ENCODE measurements at regions not wholly inside any gene's neighbourhood (a gene's known extent, or its start where the extent isn't known, plus 50 kb on each side); places are given as distances from the start of the nearest gene placed in this dataset.
"Not testable (repeated sequence)": the region's sequence is repeated elsewhere in the genome, so short reads cannot be mapped to it uniquely, and the experiment has no call there.

- DNase-seq = no peak
- POLR2A ChIA-PET = no interaction called here
- Mint-ChIP-seq H3K27ac (no peak overlapping the region), H3K36me3 (peaks cover 0 to under 1% (median 0%) of the 10 kb centered on the region in 3 donors), H3K4me1 (no peaks in the 10 kb centered on the region), H3K9me3 (peaks cover 2 to 17% (median 12%) of the 10 kb centered on the region in 5 donors), H3K27me3 (peaks cover 31 to 63% of the 10 kb centered on the region in 2 donors), H3K4me3 (no peak overlapping the region)
- CTCF ChIA-PET = no interaction called here
- no peaks in the 10 kb centered on the region for H3K4me1 ChIP-seq (ENCODE audit: insufficient read depth, low read length)
- H3K36me3 ChIP-seq (ENCODE audit: insufficient read depth, low read length) = no peaks in the 10 kb centered on the region
- peak overlapping the region; percentile 48 for H3K27ac ChIP-seq (ENCODE audit: low read depth, low read length)
- H3K9me3 ChIP-seq (ENCODE audit: low read length) = no peaks in the 10 kb centered on the region
- H3K27me3 ChIP-seq (ENCODE audit: insufficient read depth, low read length, poor library complexity, severe bottlenecking) = peaks cover 9% of the 10 kb centered on the region
- no peak overlapping the region for H3K4me3 ChIP-seq (ENCODE audit: low read length)
Observed at GRCh38 chr1:157312082-157312812, 174.1 kb upstream of the ETV3 start.

GRCh38 chr1:157311730-157312081 is 173.5 kb upstream of the ETV3 start:
- H3K27me3 ChIP-seq (ENCODE audit: insufficient read depth, low read length, poor library complexity, severe bottlenecking) = peaks cover 9% of the 10 kb centered on the region
- H3K27ac ChIP-seq (ENCODE audit: low read depth, low read length) = peak overlapping the region; percentile 46
- H3K9me3 ChIP-seq (ENCODE audit: low read length) = no peaks in the 10 kb centered on the region
- Mint-ChIP-seq H3K36me3 (no peaks in the 10 kb centered on the region), H3K4me3 (no peak overlapping the region), H3K27me3 (peaks cover 30 to 63% of the 10 kb centered on the region in 2 donors), H3K4me1 (no peaks in the 10 kb centered on the region), H3K9me3 (peaks cover 0 to 13% (median 6%) of the 10 kb centered on the region in 5 donors), H3K27ac (no peak overlapping the region)
- H3K36me3 ChIP-seq (ENCODE audit: insufficient read depth, low read length) = no peaks in the 10 kb centered on the region
- ChIA-PET CTCF (no interaction called here), POLR2A (no interaction called here)
- H3K4me3 ChIP-seq (ENCODE audit: low read length) = no peak overlapping the region
- no peaks in the 10 kb centered on the region for H3K4me1 ChIP-seq (ENCODE audit: insufficient read depth, low read length)
- DNase-seq = no peak

DNA sequence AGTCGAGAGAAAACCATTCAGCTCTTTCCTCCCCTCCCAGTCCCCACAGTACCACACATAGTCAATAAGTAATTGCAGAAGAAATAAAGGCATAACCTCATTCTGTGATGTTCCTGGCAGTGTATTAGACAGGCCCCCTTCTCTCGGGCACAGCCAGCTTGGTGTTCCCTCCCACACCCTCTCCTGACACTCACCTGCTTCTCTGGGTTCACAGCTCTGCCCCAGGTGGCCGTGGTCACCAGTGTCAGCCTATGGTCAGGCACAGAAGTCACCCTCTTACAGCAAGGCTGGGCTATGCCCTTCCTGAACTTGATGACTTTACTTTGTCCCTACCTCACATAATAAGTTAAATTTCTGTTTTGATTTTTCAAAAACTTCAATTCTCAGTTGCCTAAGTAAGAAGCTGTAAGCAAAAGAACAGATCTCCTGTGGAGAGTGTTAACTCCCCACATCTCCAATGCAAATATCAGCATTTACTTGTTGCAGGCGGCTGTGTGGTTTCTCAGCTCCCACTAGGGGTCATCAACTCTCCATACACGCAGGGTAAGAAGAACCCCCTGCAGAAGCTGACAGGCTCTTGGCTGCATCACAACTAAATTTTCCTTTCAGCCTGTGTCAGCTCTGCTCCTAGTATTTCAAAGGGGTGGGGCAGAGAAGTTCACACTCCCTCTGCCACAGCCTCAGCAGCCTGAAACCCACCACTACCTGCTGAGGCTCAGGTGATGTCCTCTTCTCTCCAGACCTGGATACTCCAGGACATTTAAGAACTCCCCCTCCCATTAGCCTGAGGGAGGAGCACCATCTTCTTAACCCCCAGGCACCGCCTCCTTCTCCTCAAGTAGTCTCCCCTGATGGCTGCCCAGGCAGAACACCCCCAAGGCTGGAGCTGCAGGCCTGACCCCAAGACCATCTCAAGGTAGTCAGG is 172.9 kb upstream of the ETV3 start:
- H3K27me3 ChIP-seq (ENCODE audit: insufficient read depth, low read length, poor library complexity, severe bottlenecking); H3K4me3 Mint-ChIP-seq; CTCF ChIA-PET; H3K27ac Mint-ChIP-seq; H3K4me1 ChIP-seq (ENCODE audit: insufficient read depth, low read length); H3K36me3 Mint-ChIP-seq; H3K9me3 ChIP-seq (ENCODE audit: low read length); DNase-seq; H3K36me3 ChIP-seq (ENCODE audit: insufficient read depth, low read length); H3K27ac ChIP-seq (ENCODE audit: low read depth, low read length); POLR2A ChIA-PET; H3K4me3 ChIP-seq (ENCODE audit: low read length); H3K4me1 Mint-ChIP-seq; H3K9me3 Mint-ChIP-seq: not testable (repeated sequence)
- H3K27me3 Mint-ChIP-seq = peaks cover 26 to 63% of the 10 kb centered on the region in 2 donors

DNA sequence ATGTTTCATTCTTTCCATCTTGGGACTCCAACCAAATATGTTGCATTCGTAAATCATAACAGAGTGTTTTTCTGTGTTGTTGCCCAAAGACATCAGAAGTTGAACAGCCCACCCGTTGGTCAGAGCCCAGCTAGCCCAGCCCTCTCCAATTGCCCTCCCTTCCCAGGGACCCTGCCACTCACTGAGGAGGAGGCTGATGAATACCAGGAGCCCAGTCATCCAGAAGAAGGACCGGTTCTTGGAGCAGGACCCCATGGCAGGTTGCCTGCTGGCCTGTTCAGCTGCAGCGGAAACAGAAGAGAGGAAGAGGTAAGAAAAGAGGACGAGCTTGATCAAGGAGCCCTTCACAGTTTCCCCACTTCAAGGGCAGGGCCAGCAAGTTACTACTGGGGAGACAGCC is 172.2 kb upstream of the ETV3 start:
- peaks cover 0 to 8% (median 0%) of the 10 kb centered on the region in 5 donors for H3K9me3 Mint-ChIP-seq
- H3K4me1 Mint-ChIP-seq = no peaks in the 10 kb centered on the region
- Histone ChIP-seq H3K9me3 (ENCODE audit: low read length) (no peaks in the 10 kb centered on the region), H3K36me3 (ENCODE audit: insufficient read depth, low read length) (no peaks in the 10 kb centered on the region), H3K27ac (ENCODE audit: low read depth, low read length) (no peak overlapping the region), H3K27me3 (ENCODE audit: insufficient read depth, low read length, poor library complexity, severe bottlenecking) (peaks cover 9% of the 10 kb centered on the region), H3K4me1 (ENCODE audit: insufficient read depth, low read length) (no peaks in the 10 kb centered on the region), H3K4me3 (ENCODE audit: low read length) (no peak overlapping the region)
- no peak overlapping the region for H3K4me3 Mint-ChIP-seq
- no peaks in the 10 kb centered on the region for H3K36me3 Mint-ChIP-seq
- no peak for DNase-seq
- H3K27ac Mint-ChIP-seq = no peak overlapping the region
- POLR2A ChIA-PET = no interaction called here
- peaks cover 26 to 63% of the 10 kb centered on the region in 2 donors for H3K27me3 Mint-ChIP-seq
- CTCF ChIA-PET = no interaction called here

DNA sequence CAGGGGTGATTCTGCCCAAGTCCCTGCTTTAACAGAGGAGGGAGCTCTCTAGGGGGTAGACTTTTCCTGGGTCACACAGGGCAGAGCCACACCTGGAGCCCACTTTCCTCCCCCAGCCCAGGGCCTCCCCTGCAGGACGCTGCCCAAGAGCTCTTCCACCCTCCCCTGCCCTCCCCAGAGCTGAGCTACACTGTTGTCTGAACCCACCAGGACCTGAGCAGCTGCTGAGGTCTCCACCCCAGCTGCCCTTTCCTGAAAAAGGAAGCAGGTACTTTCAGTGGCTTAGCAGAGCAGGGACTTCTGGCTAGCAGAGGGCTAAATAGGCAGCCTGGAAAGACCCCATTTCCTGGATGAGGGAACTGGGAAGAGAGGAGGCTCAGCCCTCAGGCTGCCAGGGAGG is 169.3 kb upstream of the ETV3 start:
- CTCF ChIA-PET = no interaction called here
- Mint-ChIP-seq H3K9me3 (no peaks in the 10 kb centered on the region), H3K27me3 (peaks cover 17 to 40% of the 10 kb centered on the region in 2 donors), H3K4me1 (no peaks in the 10 kb centered on the region), H3K4me3 (no peak overlapping the region), H3K36me3 (no peaks in the 10 kb centered on the region), H3K27ac (no peak overlapping the region)
- H3K9me3 ChIP-seq (ENCODE audit: low read length) = no peaks in the 10 kb centered on the region
- no peaks in the 10 kb centered on the region for H3K36me3 ChIP-seq (ENCODE audit: insufficient read depth, low read length)
- H3K4me3 ChIP-seq (ENCODE audit: low read length) = no peak overlapping the region
- no peaks in the 10 kb centered on the region for H3K4me1 ChIP-seq (ENCODE audit: insufficient read depth, low read length)
- POLR2A ChIA-PET = no interaction called here
- DNase-seq = no peak
- no peak overlapping the region for H3K27ac ChIP-seq (ENCODE audit: low read depth, low read length)
- H3K27me3 ChIP-seq (ENCODE audit: insufficient read depth, low read length, poor library complexity, severe bottlenecking) = peaks cover 2% of the 10 kb centered on the region

GRCh38 chr1:157306896-157307295 is 168.7 kb upstream of the ETV3 start:
- Histone ChIP-seq H3K27ac (ENCODE audit: low read depth, low read length) (no peak overlapping the region), H3K9me3 (ENCODE audit: low read length) (no peaks in the 10 kb centered on the region), H3K4me3 (ENCODE audit: low read length) (no peak overlapping the region), H3K4me1 (ENCODE audit: insufficient read depth, low read length) (no peaks in the 10 kb centered on the region), H3K27me3 (ENCODE audit: insufficient read depth, low read length, poor library complexity, severe bottlenecking) (no peaks in the 10 kb centered on the region), H3K36me3 (ENCODE audit: insufficient read depth, low read length) (no peaks in the 10 kb centered on the region)
- no peaks in the 10 kb centered on the region for H3K9me3 Mint-ChIP-seq
- ChIA-PET CTCF (no interaction called here), POLR2A (no interaction called here)
- no peaks in the 10 kb centered on the region for H3K36me3 Mint-ChIP-seq
- H3K4me3 Mint-ChIP-seq = no peak overlapping the region
- H3K27me3 Mint-ChIP-seq = peaks cover 17 to 34% of the 10 kb centered on the region in 2 donors
- DNase-seq = no peak
- no peaks in the 10 kb centered on the region for H3K4me1 Mint-ChIP-seq
- H3K27ac Mint-ChIP-seq = no peak overlapping the region

- Histone ChIP-seq H3K36me3 (ENCODE audit: insufficient read depth, low read length) (no peaks in the 10 kb centered on the region), H3K9me3 (ENCODE audit: low read length) (no peaks in the 10 kb centered on the region), H3K4me3 (ENCODE audit: low read length) (no peak overlapping the region), H3K4me1 (ENCODE audit: insufficient read depth, low read length) (no peaks in the 10 kb centered on the region), H3K27me3 (ENCODE audit: insufficient read depth, low read length, poor library complexity, severe bottlenecking) (no peaks in the 10 kb centered on the region), H3K27ac (ENCODE audit: low read depth, low read length) (no peak overlapping the region)
- Mint-ChIP-seq H3K36me3 (no peaks in the 10 kb centered on the region), H3K4me3 (no peak overlapping the region), H3K4me1 (no peaks in the 10 kb centered on the region), H3K27me3 (peaks cover 0 to 9% of the 10 kb centered on the region in 2 donors), H3K9me3 (no peaks in the 10 kb centered on the region), H3K27ac (no peak overlapping the region)
- ChIA-PET POLR2A (no interaction called here), CTCF (no interaction called here)
- DNase-seq = no peak
Observed at GRCh38 chr1:157304271-157304670, 166.1 kb upstream of the ETV3 start.

- ChIA-PET CTCF (no interaction called here), POLR2A (no interaction called here)
- Histone ChIP-seq H3K9me3 (ENCODE audit: low read length) (no peaks in the 10 kb centered on the region), H3K4me1 (ENCODE audit: insufficient read depth, low read length) (no peaks in the 10 kb centered on the region), H3K27me3 (ENCODE audit: insufficient read depth, low read length, poor library complexity, severe bottlenecking) (no peaks in the 10 kb centered on the region), H3K4me3 (ENCODE audit: low read length) (no peak overlapping the region), H3K36me3 (ENCODE audit: insufficient read depth, low read length) (no peaks in the 10 kb centered on the region), H3K27ac (ENCODE audit: low read depth, low read length) (no peak overlapping the region)
- H3K36me3 Mint-ChIP-seq = no peaks in the 10 kb centered on the region
- peaks cover 0 to 3% of the 10 kb centered on the region in 2 donors for H3K27me3 Mint-ChIP-seq
- no peaks in the 10 kb centered on the region for H3K9me3 Mint-ChIP-seq
- no peak overlapping the region for H3K27ac Mint-ChIP-seq
- DNase-seq = no peak
- no peaks in the 10 kb centered on the region for H3K4me1 Mint-ChIP-seq
- no peak overlapping the region for H3K4me3 Mint-ChIP-seq
Observed at GRCh38 chr1:157302724-157303123, 164.5 kb upstream of the ETV3 start.

All from CD8-positive, alpha-beta memory T cell (primary cell).